ENCODE measurements at regions not wholly inside any gene's neighbourhood (a gene's known extent, or its start where the extent isn't known, plus 50 kb on each side); places are given as distances from the start of the nearest gene placed in this dataset.

DNA sequence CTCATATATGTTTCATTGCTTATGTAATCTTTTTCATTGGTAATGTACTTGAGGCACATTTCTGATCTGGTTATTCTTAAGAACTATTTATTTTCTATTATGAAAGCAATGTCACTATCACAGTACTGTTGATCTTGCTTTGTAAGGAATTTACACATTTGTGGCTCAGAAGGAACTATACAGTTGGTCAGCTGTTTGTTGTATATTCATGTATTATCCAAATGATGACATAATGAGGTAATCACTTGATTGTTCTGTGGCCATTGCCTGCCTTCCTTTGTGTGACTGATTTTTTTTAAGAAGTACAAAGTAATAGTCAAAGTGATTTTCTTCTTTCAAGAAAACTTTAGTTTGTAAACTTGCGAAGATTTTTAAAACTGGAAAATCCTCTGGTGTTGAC, 399.9 kb downstream of the TMEM161B start:
- no peak for DNase-seq (ENCODE audit: low read depth)

DNA sequence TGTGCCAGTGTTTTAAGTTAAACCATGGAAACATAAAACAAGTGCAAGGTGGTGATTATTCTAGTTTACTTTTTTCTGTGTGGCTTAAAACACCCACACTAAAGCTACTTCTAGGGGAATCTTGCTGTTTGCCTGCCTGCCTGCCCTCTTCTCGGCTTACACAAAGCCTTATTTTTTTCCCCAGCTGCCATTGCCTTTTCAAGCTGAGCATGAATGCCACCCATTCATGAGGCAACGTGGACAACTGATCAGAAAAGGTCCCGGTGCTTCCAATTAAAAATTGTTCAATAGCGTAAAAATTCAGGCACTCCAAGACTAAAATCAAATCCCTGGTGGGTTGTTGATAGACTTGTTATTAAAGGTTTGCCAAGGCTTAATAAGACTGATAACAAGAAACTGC, 401.4 kb downstream of the TMEM161B start:
- no peak for DNase-seq (ENCODE audit: low read depth)

DNA sequence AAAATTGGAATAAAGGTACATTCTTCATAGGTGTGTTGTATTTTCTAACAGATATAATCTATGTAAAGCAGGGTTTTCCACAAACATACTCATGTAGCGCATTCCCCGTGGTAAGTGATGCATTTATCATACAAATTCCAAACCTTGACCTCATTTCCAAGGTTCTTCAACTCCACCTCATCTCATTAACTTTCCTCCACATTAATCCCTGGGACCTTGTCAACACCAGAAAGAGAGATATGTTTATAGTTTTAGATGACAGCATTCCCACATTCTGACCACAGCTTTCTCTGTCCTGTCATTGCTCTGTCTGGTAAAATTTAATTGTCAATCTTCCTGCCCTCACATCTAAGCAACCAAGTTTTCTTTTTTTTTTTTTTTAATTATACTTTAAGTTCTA, 415.1 kb downstream of the TMEM161B start:
- no peak for DNase-seq (ENCODE audit: low read depth)

DNA sequence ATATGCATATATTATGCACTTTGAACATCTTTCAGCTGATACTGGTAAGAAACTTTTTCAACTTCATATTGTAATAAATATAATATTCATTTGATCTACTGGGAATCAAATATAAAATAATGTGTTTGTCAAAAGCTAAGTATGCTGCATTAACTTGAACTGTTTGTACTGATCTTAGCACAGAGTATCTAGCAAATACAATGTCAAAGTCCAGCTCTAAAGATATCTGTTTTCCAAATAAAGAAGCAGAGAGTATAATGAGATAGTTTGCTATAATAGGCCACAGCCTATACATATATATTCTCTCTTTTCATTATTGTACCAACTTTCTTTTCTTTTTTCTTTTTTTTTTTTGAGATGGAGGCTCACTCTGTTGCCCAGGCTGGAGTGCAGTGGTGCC, 417.0 kb downstream of the TMEM161B start:
- DNase-seq (ENCODE audit: low read depth): no peak

DNA sequence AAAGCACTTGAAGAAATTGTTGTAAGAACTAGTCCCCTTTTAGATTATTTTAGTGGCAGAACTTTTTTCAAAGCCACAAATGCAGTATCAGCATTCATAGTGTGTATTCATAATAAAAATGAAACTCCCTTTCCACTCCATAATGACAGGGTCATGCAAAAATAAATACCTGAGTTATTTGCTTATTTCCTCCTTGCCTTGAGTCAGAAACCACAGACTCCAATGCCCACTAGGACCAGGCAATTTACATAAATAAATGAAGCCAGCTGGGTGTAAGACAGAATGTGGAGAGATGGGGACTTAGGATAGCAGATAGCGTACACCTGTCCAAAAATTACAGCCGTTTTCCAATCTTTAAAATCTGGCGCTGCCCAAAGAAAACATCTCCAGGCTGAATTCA, 417.8 kb downstream of the TMEM161B start:
- no peak for DNase-seq (ENCODE audit: low read depth)

DNA sequence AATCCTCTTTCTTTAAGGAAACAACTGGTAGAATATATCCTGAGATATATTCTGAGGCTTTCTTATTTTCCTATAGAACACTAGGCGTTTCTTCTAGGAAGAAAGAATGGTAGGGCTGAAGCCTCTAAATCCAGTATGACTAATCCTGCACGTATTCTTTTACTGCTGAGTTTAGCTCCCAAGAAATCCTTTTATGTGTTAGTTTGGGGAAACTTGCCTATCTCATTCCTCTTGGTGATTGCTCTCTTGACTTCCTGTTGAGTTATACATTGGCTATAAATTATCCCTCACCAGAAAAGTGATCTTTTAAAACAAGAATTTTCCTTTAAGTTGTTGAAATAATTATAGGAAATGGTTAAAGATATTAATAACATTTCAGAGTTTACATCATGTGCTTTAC, 422.9 kb downstream of the TMEM161B start:
- DNase-seq (ENCODE audit: low read depth): no peak

DNA sequence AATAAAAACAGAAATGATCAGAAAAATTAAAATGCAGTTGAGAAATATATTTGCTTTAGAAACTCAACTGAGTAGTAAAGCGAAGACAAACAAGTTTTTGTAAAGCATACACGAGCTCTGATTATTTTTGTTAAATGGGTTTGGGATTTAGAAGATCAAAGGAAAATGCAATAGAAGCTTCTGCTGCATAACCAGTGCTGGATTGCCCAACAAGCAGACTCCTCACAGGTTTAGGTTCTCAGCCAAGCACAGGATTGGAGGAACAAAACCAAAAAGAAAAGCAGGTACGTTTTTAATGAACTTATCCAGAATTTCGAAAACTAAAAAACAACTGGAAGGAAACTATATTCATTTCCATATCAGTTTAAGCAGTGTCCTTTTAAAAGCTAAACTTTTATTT, 423.8 kb downstream of the TMEM161B start:
- no peak for DNase-seq (ENCODE audit: low read depth)

DNA sequence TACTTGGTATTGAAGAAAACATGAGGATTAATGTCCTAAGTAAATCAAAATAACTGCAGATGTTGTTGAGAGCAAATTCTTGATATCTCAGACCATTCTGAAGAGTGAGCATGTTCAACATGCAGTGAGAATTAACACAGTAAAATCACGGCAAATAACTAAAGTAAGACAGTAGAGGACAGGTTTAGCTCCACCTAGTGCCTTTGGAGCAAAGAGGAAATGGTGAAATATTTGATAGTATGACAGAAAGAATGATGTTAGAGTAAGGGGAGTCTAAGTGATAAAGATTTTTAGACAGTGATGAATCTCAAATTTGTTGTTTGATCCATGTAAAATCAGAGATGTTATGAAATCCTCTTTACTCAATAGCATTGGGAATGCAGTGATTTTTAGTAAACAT, 424.2 kb downstream of the TMEM161B start:
- no peak for DNase-seq (ENCODE audit: low read depth)

DNA sequence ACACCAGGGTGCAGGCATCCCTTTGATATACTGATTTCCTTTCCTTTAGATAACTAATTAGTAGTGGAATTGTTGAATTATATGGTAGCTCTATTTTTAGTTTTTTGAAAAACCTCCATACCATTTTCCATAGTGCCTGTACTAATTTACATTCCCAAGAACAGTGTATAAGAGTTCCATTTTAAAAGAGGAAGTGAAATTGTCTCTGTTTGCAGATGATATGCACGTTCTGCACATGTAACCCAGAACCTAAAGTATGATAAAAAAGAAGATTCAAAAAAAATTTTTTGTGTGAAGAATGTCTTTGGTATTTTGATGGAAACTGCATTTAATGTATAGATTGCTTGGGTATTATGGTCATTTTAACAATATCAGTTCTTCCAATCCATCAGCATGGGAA, 424.0 kb upstream of the CCNH start:
- DNase-seq (ENCODE audit: low read depth): no peak

DNA sequence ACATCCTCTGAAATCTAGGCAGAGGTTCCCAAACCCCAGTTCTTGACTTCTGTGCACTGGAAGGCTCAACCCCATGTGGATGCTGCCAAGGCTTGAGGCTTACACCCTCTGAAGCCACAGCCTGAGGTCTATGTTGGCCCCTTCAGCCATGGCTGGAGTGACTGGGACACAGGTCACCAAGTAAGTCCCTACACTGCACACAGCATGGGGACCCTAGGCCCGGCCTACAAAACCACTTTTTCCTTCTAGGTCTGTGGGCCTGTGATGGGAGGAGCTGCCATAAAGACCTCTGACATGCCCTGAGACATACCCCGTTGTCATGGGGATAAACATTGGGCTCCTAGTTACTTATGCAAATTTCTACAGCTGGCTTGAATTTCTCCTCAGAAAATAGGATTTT, 418.8 kb upstream of the CCNH start:
- DNase-seq (ENCODE audit: low read depth): no peak

DNA sequence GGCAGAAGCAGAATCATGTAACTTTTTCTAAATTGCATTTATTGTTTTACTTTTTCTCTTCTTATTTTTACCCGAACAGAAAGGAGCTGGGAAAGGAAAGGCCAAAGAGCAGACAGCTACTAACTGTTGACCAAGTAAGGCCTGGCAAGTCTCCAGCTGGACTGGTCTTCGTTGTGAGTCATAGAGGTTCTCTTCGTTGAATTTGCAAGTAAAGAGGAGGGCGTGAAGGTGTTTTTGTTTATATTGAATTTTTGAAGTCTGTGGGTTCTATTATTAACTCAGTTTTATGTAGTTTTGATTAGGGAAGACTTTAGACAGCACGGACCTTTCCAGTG, 416.5 kb upstream of the CCNH start:
- DNase-seq (ENCODE audit: low read depth): no peak

DNA sequence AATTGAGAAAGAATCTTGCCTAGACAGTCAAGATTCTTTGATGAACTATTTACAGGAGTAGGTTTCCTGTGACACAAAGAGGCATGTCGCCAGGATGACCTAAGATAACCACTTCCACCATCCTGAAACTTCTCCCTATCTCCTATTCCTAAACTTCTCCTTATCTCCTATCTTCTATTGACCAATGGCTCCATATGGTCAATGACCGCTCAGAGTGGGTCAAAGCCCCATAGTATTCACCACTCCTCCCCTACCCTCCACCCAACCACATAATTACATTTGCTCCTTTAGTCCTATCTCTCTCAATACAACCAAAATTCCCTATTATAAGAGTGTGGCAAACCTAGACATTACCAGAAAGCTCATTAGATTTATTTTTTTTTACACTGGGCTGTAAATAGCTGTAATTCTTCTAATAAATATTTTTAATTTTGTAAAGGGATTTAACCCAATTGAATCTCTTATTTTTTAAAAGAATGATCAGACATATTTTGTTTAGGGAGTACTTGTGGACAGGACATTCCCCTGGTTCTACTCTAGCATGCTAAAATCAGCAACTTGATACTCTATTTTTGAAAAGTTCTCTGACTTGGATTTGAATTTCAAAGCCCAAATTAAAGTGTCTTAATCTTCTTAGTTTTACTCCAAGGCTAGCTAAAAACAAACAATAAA, 416.0 kb upstream of the CCNH start:
- DNase-seq (ENCODE audit: low read depth): no peak

DNA sequence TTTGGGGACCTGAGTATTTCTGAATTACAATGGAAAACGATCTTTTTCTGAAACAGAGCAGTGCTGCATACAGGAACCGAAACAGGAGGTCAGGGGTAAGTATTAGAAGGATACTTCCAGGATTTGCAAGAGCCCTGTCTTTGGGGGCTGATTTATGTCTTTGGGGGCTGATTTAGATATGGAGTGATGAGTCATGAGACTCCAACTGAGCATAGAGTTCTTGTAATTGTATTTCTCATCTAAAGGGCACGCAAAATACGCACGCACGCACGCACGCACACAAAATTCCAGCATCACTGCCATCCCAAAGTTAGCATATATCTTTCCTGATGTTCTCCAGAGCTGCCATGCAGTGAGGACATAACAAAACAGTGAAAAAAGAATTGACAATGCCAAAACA, 414.8 kb upstream of the CCNH start:
- no peak for DNase-seq (ENCODE audit: low read depth)

DNA sequence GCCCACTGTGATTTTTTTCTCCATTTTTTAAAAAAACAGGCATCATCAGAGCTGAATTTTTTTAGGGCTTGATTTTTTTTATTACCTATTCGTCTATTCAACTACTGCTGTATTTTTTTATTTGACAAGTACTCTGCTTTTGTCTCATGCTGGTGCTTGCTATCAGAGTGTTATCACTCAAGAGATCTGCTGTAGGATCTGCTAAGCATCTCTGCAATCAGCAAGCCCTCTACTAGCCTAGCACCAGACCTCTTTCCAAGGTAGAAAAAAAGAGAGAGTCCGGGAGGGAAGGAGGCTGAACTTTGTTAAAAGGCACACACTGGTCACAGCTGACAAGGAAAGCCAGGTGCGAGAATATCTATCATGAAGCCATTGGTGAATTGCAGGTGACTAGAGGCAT, 413.8 kb upstream of the CCNH start:
- no peak for DNase-seq (ENCODE audit: low read depth)

DNA sequence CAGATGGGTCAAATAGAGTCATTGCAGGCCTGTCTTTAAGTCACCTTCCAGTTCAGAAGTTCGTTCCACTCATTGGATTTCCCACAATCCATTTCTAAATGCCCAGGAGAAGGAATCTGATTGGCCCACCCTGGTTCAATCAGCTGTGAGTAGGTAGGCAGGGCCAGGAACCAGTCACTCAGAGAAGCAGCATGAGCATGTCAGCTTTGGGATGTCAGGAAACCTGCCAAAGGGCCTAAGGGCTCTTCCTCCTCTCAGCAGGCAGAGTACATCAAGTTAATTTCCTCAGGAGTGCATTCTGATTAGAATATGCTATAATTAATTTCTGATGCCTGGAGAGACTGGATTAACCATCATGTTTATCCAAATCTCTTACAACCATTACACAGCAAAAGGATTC, 412.9 kb upstream of the CCNH start:
- DNase-seq (ENCODE audit: low read depth): no peak

DNA sequence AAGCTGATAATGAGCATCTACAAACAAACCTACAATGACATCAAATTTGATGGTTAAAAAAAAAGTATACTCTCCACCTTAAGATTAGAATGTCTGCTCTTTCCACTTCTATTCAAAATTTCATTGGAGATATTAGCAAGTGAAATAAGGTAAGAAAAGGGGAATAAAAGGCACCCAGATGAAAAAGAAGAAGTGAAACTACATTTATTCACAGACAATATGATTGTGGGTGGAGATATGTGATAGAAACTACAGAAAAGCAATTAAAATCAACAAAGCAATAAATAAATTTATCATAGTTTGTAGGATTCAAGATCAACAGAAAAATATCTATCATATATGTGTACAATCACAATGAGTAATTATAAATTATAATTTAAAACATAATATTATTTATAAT, 395.1 kb upstream of the CCNH start:
- no peak for DNase-seq (ENCODE audit: low read depth)

DNA sequence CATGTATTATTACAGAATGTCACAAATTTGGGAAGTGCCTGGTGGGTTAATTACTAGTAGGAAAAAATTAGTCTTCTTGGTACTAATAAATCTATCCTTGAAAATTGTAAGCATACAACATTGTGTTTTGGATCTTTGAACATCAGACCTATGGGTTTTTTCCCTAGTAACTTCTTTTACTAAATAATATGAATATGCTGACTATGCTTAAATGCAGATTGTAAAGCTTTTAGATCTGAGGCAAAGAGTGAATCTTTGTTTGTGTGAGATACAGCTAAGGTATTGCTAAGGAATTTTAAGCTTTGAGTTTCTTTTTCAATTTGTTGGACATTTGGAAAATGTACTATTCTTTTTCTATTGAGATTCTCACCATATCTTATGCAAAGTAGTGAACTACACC, 390.6 kb upstream of the CCNH start:
- no peak for DNase-seq (ENCODE audit: low read depth)

DNA sequence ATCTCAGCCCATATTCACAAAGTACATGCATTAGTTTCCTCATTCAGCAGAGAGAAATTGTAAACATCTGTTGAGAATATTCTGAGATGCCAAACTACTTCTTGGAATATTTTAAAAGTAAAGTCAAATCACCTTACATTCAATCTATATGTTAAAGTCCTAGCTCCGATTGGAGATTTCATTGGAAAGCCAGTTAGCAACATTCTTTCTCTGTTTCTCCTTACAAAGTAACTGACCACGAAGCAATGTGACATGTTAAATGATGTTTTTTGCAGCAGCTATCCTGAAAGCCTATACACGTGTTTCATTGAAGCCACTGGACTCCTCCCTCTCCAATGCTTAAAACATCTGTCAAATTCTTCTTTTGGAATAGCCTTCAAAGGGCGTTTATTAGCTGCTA, 379.1 kb upstream of the CCNH start:
- no peak for DNase-seq (ENCODE audit: low read depth)

DNA sequence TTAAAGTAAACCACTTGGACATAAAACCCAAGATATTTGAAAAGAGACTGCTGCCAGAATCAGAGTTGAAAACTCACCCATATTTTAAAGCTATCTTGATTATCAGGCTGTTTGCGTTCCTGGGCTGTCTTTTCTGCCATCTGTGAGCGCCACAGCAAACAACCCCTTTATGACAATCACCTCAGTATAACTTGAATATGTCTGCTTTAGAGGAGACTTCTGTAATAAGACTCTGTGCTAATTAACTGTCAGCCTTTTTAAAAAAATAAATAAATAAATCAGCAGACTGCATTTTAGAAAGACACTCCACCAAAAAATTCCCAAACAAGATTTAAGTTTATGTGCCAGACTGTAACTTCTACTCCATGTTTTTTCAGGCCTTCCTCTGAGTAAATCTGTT, 375.7 kb upstream of the CCNH start:
- no peak for DNase-seq (ENCODE audit: low read depth)

DNA sequence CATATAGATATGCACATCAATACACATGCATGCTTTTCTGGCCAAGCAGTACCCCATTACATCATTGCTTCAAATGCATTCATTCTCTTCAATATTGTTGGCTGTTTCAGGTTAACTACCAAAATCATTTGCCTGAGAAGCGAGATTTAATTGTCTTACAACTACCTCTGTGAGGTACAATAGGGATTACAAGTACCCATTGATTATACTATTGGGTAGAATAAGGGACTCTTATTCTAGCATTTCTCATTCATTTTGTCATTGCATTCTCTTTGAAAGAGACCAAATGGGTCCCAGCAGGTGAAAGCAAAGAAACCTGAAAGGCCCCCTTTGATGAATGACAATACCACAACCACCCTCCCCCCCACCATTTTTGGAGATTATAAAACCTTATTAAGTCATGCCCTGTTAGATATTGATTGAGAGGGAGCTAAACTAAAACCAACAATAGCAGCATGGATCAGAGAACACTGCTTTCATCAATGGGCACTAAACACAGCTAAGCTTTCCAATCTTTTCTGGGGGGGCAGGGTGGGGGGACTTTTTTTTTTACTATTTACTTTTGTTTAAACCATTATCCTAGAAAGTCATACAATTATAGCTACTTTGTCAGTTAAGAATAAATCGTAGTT, 375.0 kb upstream of the CCNH start:
- no peak for DNase-seq (ENCODE audit: low read depth)

DNA sequence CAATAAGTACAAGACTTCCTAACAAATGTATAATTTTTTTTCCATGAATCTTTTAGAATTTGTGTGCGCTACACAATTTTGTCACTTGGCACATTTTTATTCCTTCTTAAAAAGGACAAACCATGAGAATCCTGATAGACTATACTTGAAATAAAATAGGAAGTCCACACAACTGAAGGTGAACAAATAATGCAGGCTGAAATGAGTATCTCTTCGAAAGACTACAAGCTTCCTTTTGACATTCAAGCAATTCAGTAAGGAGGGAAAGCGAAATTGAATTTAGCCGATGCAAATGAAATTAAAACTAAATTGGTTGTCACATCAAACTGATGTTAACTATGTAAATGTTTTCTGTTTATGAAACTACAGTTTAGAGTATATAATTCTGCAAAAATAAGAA, 374.4 kb upstream of the CCNH start:
- no peak for DNase-seq (ENCODE audit: low read depth)

DNA sequence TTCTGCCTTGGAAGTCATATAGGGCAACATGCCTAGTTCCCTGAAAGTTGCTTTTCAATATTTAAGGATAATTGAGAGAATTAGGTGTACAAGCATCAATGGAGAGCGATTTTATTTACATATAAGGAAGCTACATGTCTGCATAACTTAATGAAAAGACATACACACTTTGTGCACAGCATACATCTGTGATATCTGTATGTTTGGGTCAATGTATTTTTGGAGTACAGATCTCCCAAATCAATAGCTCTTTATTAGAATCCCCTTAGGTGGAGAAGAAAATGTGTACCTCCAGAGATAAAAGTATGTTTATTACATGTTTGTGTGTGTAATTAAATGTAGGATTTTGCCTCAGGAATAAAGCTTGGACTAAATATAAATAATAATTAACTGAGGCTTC, 373.7 kb upstream of the CCNH start:
- DNase-seq (ENCODE audit: low read depth): no peak

DNA sequence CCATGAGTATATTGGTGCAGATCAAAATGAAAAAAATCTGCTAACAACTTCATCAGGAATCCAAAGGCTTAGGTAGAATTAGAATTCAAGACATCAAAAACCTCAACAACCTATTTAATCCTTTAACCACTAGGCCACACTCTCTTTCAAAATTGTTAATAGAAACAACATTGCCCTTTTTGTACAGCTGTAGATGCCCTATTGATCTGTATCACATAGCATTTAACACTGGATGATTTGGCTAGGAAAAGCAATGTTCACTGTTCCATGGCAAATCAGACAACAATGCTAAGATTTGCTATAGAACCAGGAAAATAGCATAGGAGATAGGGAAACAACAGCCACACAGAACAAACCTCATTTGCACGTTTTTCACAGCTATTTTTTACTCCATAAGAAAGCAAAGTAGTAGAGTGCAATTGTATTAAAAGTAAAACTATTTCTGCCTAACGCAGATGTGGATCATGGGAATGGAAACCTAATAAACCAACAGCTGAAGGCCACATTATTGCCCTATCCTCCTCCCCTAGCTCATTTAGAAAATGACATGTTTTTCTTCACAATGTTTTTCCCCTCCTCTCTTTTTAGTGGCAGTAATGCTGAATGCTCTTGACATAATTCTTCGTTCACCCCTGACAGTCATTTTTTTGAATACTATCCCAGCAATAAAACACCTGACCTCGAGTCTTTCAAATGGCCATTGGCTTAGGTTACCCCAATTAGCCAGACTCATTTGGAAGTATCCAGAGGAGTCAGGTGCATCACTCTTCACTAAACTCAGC, 373.0 kb upstream of the CCNH start:
- DNase-seq (ENCODE audit: low read depth): no peak

All from activated T-cell treated with anti-CD3 and anti-CD28 coated beads for 48 hours (primary cell).